Activated CD4-positive, CD25-positive, alpha-beta regulatory T cell treated with anti-CD3 and anti-CD28 coated beads, Interleukin-2, amount 50 U/mL, for 24 hours (primary cell): ENCODE measurements at regions not wholly inside any gene's neighbourhood (a gene's known extent, or its start where the extent isn't known, plus 50 kb on each side); places are given as distances from the start of the nearest gene placed in this dataset.
"Not testable (repeated sequence)": the region's sequence is repeated elsewhere in the genome, so short reads cannot be mapped to it uniquely, and the experiment has no call there.

ENCODE experiments used
- ATAC-seq, 2 donors: fragments of 150-1000 bp; cut with Tn5 transposase; one replicate each; pipeline ENCODE4 v1.10.0; 2021; ENCODE audit warnings: mild to moderate bottlenecking in 1 of 2, moderate library complexity in 1 of 2

- not testable (repeated sequence) for ATAC-seq
These were observed 154.3 kb downstream of the TPBG start for GRCh38 chr6:82517896-82518295.

- no peak for ATAC-seq
These were observed 157.8 kb downstream of the TPBG start for GRCh38 chr6:82521369-82521768.

- no peak for ATAC-seq
These were observed 158.2 kb downstream of the TPBG start for GRCh38 chr6:82521861-82522260.

DNA sequence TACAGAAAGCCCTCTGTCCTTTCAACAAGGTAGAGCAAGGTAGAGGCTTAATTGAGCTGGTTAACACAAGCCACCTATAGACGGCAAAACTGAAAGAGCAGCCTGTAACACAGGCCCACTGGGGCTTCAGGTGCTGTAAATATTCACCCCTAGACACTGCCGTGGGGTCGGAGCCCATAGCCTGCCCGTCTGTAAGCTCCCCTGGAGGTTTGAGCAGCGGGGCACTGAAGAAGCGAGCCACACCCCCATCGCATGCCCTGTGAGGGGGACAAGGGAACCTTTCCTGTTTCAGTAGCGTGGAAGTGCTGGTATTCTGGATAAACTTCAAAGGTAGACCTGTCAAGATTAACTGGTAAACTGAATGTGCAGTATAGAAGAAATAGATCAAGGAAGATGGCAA lies 160.4 kb downstream of the TPBG start:
- ATAC-seq, result no peak

DNA sequence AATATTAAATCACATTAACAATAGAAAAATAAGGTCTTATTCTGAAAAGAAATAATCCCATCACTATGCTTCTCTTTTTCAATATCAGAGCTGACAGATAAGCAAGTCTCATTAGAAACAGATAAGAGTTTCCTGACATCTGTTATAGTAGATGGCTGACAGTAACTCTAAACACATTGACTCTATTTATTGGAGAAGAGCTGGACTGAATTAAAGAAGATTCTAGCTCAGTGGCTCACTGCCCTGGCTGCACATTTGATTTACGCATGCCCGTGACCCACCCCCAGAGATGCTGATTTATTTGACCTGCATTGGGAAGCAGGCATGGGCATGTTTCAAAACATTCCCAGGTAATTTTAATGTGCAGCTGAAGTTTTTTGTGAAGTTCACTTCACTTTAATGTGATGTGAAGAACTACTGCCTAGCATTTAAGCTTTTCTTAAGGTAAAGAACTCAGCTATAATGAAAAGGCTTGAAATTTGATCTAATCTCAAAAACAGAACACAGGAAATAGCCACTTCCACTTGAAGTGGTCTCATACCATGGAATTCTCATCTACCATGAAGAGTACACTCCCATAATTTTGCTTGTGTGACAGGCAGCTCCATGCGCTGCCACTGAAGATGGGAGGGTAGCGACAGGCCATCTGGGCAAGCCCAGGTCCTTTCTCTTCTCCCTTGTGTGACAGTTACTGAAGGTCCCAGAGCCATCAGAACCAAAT lies 162.3 kb downstream of the TPBG start:
- no peak for ATAC-seq

DNA sequence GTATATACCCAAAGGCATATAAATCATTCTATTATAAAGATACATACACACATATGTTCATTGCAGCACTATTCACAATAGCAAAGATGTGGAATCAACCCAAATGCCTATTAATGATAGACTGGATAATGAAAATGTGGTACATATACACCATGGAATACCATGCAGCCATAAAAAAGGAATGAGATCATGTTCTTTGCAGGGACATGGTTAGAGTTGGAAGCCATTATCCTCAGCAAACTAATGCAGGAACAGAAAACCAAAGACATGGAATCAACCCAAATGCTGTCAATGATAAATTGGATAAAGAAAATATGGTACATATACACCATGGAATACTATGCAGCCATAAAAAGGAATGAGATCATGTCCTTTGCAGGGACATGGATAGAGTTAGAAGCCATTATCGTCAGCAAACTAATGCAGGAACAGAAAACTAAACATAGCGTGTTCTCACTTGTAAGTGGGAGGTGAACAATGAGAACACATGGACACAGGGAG lies 166.4 kb downstream of the TPBG start:
- not testable (repeated sequence) for ATAC-seq

GRCh38 chr6:82534876-82535275 lies 171.3 kb downstream of the TPBG start:
- no peak for ATAC-seq

DNA sequence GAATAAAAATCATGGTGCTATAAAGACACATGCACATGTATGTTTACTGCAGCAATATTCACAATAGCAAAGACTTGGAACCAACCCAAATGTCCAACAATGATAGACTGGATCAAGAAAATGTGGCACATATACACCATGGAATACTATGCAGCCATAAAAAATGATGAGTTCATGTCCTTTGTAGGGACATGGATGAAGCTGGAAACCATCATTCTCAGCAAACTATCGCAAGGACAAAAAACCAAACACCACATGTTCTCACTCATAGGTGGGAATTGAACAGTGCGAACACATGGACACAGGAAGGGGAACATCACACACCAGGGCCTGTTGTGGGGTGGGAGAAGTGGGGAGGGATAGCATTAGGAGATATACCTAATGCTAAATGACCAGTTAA lies 185.9 kb downstream of the TPBG start:
- ATAC-seq, result not testable (repeated sequence)

DNA sequence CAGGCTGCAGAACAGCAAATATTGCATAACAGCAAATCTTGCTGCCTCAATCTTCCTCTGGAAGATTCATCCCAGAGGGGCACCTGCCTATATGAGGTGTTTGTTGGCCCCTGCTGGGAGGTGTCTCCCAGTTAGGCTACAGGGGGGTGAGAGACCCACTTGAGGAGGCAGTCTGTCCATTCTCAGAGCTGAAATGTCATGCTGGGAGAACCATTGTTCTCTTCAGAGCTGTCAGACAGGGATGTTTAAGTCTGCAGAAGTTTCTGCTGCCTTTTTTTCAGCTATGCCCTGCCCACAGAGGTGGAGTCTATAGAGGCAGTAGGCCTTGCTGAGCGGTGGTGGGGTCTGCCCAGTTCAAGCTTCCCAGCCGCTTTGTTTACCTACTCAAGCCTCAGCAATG lies 187.7 kb downstream of the TPBG start:
- ATAC-seq, result not testable (repeated sequence)

DNA sequence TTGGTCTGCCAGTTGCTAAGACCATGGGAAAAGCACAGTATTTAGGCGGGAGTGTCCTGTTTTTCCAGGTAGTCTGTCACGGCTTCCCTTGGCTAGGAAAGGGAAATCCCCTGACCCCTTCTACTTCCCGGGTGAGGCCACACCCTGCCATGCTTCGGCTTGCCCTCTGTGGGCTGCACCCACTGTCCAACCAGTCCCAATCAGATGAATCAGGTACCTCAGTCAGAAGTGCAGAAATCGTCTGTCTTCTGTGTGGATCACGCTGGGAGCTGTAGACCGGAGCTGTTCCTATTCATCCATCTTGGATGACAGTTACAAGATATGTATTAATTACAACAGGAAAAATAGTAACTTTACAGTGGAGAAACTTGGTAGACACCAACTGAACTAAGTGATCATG lies 188.2 kb downstream of the TPBG start:
- no peak for ATAC-seq

GRCh38 chr6:82553863-82554531 lies 190.4 kb downstream of the TPBG start:
- no peak for ATAC-seq

- no peak for ATAC-seq
These were observed 191.0 kb downstream of the TPBG start for GRCh38 chr6:82554666-82555065.

DNA sequence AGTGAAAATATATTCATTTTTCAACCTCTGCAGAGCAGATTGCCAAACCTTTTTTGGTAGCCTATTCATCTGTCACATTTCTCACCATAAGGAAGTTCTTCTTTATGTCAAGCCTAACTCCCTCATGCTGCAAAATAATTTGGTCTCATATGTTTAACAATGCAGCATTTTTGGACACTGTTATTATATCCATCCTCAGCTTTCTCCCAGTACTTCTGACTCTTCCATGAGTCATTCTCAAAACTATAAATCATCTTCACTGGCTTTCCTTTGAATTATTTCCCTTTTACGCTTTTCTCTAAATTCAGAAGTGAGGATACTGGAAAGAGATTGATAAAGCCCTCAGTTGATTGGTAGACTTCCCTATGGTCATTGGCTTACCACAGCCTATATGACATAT lies 192.2 kb downstream of the TPBG start:
- no peak for ATAC-seq

DNA sequence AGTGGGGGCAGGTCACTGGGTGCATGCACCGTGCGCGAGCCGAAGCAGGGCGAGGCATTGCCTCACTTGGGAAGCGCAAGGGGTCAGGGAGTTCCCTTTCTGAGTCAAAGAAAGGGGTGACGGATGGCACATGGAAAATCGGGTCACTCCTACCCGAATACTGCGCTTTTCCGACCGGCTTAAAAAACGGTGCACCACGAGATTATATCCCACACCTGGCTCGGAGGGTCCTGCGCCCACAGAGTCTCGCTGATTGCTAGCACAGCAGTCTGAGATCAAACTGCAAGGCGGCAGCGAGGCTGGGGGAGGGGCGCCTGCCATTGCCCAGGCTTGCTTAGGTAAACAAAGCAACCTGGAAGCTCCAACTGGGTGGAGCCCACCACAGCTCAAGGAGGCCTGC lies 194.9 kb downstream of the TPBG start:
- not testable (repeated sequence) for ATAC-seq

DNA sequence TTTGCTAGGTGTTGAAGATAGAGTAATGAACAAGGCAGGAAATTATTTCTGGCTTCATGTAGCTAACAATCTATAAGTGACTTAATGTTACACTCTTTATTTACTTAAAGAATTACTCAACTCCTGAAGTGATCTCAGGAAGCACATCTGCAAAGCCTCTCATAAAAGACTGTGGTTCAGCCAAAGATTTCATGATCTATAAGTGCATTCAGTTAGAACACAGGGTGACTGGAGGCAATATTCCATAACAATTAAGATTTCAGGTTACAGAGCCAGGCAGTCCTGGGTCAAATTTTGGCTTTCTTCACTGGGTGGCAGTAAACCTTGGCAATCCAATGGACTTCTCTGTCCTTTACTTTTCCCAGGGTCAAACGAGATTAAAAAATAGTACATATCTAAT lies 204.0 kb downstream of the TPBG start:
- no peak for ATAC-seq

- ATAC-seq, result no peak
These were observed 204.8 kb downstream of the TPBG start for GRCh38 chr6:82568290-82568993.

DNA sequence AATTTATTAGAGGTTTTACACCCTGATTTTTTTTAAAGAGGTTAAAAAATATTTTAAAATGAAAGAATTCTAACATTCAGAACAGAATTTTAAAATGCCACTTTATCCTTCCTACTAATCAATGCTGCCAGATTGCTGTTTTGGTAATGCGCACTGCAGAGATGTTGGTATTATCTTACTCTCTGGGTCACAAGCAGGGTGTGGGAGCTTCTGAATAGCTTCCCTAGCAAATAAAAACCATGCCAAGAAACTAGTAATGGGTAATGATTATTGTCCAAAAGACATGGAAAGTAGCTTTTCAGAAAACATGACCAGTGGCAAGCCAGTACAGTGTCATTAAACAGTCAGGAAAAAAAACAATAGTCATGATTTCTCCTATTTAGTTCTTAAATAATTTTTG lies 205.4 kb downstream of the TPBG start:
- no peak for ATAC-seq

DNA sequence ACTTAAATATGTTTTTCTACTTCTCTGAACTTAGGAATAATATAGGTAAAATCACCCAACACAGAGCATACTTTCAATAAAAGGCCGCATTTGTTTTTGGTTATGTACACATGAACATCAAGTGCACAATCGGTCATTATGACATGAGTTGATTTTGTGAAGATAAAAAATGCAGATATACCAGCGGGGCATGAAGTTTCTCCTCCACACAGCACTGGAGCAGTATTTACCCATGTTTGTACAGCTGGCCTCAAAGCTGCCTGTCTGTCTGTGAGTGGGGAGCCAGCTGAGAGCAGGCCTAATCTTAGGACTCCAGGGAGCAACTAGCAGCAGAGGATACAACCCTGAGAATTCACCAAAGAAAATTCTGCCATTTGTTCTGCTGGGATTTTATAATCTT lies 206.5 kb downstream of the TPBG start:
- no peak for ATAC-seq

GRCh38 chr6:82571455-82571854 lies 207.8 kb downstream of the TPBG start:
- no peak for ATAC-seq

GRCh38 chr6:82573254-82573972 lies 209.8 kb downstream of the TPBG start:
- no peak for ATAC-seq

- no peak for ATAC-seq
These were observed 212.7 kb downstream of the TPBG start for GRCh38 chr6:82576284-82576683.

DNA sequence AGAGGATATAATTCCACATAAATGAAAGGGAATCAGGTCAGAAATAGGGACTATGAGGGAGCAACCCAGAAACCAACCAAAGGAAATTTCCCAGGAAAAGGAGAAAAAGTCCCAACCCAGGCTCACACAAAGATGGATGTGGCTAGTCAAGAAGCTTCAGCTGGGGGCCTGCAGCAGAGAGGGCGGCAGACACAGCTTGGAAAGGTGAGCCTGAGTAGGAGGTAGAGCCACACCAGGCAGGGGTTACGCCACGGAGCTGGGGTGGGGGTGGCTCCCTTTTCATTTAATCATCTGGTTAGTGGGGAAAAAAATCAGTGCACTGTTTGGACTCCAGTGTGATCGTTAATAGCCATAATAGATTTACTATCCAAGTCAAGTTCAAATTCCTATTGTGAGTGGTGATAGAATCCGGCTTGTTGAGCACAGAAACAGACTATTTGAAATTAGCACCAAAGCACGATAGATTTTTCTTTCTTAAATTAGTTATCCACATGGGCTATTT lies 220.6 kb downstream of the TPBG start:
- ATAC-seq, result no peak

DNA sequence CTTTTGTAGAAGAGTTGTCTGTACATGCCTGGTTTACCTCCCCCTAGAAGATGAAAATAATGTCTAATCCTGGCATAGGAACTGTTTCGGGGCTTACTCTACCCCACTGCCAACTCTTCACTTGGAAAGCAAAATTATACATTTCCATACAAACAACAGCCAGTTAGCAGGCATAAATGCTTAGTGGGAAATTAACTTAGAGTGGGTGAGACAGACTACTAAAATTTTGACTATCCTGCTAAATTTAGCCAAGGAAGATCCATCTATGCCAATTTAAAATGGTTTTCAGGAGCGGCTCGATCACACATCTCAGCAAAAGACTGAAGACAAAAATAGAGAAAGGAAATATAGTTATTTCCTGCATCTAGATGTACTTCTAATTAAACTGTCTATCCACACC lies 221.2 kb downstream of the TPBG start:
- ATAC-seq, result no peak
